Right cardiac atrium (tissue), 5 donors: ENCODE measurements at regions not wholly inside any gene's neighbourhood (a gene's known extent, or its start where the extent isn't known, plus 50 kb on each side); places are given as distances from the start of the nearest gene placed in this dataset.

Experiments used
- ATAC-seq, 2 donors: fragments of 200-7000 bp; cut with Tn5 transposase; one replicate each; pipeline versions ENCODE4 v1.8.0 to v1.9.1; 2020; ENCODE audit warnings: moderate library complexity in 2 of 2, mild to moderate bottlenecking in 1 of 2
- DNase-seq, 3 donors: peaks; one replicate each; pipeline ENCODE4 v3.0.0-alpha.2; 2020
- H3K27ac ChIP-seq: one replicate; pipeline ENCODE4 v1.5.1; 2013; ENCODE audit warnings: mild to moderate bottlenecking, low read length, control low read depth, moderate library complexity
- H3K27me3 ChIP-seq: one replicate; pipeline ENCODE4 v1.6.1; 2013; ENCODE audit not compliant: control insufficient read depth, insufficient read depth
- H3K4me1 ChIP-seq: one replicate; pipeline ENCODE4 v1.6.1; 2013; ENCODE audit warnings: low read length; ENCODE audit not compliant: control insufficient read depth, insufficient read depth
- H3K4me3 ChIP-seq: one replicate; pipeline ENCODE4 v1.5.1; 2013; ENCODE audit warnings: low read length, control low read depth
- H3K9me3 ChIP-seq: one replicate; pipeline ENCODE4 v1.6.1; 2013; ENCODE audit warnings: low read length; ENCODE audit not compliant: control insufficient read depth
- WGBS: extraction: QIAGEN DNeasy Blood & Tissue Kit; methylation state at CpG from one replicate; pipeline ENCODE4 v1.1.7; 2013; 5-methylcytosine and 5-hydroxymethylcytosine counted together
- intact Hi-C, 4 donors: fragments of 100-400 bp; cut with DNase I; formaldehyde crosslinking; loops; one replicate each; pipeline versions ENCODE4 v1.11.0 to v1.14.0; 2022 to 2023
- donor health status: healthy with polysubstance abuse.
- donor health status: DM: no; HTN: yes; CAD: no.
- donor health status: DM: no; HTN: no; CAD: no.
- donor health status: DM: no; HTN: yes; CAD: no; lungs with severe emphysema.
- donor health status: DM: yes; HTN: yes; CAD: no.

DNA sequence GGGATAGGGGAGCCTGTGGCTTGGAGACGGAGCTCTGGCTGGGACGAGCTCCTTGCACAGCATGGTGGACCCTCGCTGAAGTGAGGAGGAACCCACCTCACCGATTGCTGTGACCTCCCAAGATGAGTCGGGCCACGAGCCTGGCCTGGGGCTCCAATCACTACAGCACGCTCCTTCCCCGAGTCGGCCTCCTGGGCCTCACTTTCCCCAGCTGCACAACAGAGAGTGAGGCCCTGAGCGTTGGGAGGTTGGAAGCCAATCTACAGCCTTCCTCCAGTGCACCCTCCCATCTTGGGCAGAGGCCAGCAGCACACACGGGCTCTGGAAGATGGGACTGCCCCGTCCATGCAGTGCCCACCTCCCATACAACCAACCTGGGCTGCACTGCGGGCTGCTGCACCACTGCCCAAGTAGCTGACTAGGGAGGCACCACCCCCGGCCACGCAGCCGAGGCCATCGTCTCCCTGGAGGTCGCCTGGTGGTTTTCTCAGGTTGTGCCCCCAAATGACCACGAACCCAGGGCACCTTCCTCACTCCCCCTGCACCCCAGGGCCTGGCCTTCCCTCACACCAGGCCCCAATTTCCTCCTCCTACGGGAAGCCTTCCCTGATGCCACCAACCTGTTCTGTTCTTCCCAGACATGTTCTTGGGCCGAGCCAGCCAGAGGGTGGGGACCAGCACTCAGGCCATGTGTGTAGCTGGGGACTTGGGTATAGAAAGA lies 152.3 kb upstream of the C14orf180 start:
- H3K4me1 ChIP-seq = no peaks in the 10 kb centered on the region
- ATAC-seq (no peak), DNase-seq (peak in 1 of 3 donors; percentile 31)
- H3K9me3 ChIP-seq = no peaks in the 10 kb centered on the region
- H3K27ac ChIP-seq = no peak overlapping the region
- intact Hi-C loops = no loop called here
- H3K4me3 ChIP-seq = no peak overlapping the region
- WGBS = 78% methylated on average over 21 of the region's 21 CpGs
- no peaks in the 10 kb centered on the region for H3K27me3 ChIP-seq

DNA sequence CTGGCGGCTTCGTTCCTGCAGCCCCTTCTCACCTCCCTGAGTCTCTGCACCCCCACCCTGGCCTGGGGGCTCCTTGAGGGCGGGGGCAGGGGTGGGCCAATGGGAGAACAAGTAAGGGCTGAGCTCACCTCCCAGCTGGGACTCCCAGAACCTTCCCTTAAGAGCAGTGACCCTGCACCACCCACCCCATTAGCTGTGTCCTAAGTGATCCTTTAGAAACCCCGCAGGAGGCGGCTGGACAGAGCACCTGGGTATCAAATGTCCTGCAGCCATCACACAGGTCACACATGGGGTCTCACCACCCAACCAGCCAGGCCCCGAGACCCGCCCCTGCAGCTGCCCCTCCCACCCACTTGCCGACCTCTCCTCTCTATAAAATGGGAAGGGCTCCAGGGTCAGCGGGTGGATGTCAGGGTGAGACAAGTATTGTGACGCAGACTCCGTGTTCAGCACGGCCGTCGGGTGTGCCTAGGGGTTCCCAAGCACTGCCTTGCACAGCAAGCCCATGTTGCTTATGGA lies 151.2 kb upstream of the C14orf180 start:
- H3K9me3 ChIP-seq = no peaks in the 10 kb centered on the region
- no peak overlapping the region for H3K4me3 ChIP-seq
- WGBS = 68% methylated on average over 14 of the region's 14 CpGs
- peak in 1 of 3 donors; percentile 22 for DNase-seq
- H3K27ac ChIP-seq = no peak overlapping the region
- intact Hi-C loops = no loop called here
- no peaks in the 10 kb centered on the region for H3K27me3 ChIP-seq
- no peaks in the 10 kb centered on the region for H3K4me1 ChIP-seq
- ATAC-seq = no peak

DNA sequence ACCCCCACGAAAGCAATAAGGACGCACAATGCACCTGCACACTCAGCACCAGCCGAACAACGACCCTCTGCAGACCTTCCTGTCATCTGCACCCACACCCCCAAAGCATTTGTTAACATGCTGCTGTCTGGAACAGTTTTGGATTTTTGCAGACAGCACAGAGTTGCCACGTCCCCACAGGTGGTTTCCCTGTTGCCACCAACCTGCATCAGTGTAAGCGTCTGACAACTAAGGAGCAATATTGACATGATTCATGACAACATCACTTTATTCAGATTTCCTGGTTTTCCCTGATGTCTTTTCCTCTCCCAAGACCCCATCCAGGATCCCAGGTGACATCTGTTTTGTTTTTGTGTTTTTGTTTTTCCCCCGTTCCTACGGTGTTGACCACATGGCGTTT lies 150.7 kb upstream of the C14orf180 start:
- H3K27ac ChIP-seq = no peak overlapping the region
- no peaks in the 10 kb centered on the region for H3K9me3 ChIP-seq
- ATAC-seq = no peak
- no peaks in the 10 kb centered on the region for H3K27me3 ChIP-seq
- DNase-seq = no peak
- H3K4me1 ChIP-seq = no peaks in the 10 kb centered on the region
- 42% methylated on average over 9 of the region's 9 CpGs for WGBS
- intact Hi-C loops = no loop called here
- H3K4me3 ChIP-seq = no peak overlapping the region

DNA sequence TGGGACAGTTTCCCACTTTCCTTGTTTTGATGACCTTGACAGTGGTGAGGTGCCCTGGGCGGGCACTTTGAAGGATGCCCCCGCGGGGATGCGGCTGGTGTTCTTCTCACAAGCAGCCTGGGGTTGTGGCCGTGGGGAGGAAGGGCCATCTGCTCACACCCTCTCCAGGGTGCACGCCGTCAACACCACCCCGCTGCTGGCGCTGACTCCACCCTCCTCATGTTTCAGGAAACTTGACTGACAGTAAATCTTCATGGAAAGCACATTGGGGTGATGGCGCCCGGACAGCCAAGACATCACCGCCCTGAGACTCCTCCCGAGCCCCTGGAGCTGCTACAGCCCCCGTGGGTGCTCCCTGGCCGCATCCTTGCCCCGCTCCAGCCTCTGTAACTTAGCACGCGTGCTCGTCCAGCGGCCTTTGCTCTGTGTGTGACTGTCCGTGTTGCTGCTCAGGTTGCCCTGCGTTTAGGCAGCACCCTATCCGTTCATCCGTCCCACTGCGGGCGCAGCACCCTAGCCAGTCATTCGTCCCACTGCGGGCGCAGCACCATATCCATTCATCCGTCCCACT lies 150.2 kb upstream of the C14orf180 start:
- WGBS = 62% methylated on average over 30 of the region's 30 CpGs
- Histone ChIP-seq H3K27me3 (no peaks in the 10 kb centered on the region), H3K9me3 (no peaks in the 10 kb centered on the region), H3K27ac (no peak overlapping the region), H3K4me3 (no peak overlapping the region), H3K4me1 (no peaks in the 10 kb centered on the region)
- DNase-seq (peak in 1 of 3 donors; percentile 35), ATAC-seq (no peak)
- intact Hi-C loops = no loop called here

DNA sequence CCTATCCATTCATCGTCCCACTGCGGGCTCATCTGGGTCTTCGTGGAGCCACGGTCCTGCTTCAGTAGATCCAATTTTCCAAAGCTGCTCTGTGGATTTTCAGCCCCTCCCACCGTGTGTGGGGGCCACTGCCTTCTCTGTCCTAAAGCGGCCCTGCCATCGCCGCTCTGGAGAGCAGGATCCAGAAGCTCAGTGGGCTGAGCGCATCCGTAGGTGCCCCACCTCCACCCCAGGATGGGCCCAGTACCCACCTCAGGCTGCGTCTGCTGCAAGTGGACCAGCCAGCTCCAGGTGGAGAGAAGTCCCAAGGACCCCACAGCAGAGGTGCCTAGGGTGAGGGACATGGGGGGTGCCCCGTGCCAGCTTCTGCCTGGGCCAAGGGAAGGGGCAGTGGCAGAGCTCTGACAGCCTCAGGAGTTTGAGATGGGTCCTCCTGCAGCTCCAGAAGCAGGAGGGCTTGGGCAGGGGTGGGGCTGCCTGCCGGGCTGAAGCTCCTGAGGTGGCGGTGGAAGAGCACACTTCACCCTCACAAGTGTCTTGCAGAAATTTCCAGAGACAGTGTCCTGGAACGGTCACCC lies 148.1 kb upstream of the C14orf180 start:
- DNase-seq = peak in 1 of 3 donors; percentile 26

DNA sequence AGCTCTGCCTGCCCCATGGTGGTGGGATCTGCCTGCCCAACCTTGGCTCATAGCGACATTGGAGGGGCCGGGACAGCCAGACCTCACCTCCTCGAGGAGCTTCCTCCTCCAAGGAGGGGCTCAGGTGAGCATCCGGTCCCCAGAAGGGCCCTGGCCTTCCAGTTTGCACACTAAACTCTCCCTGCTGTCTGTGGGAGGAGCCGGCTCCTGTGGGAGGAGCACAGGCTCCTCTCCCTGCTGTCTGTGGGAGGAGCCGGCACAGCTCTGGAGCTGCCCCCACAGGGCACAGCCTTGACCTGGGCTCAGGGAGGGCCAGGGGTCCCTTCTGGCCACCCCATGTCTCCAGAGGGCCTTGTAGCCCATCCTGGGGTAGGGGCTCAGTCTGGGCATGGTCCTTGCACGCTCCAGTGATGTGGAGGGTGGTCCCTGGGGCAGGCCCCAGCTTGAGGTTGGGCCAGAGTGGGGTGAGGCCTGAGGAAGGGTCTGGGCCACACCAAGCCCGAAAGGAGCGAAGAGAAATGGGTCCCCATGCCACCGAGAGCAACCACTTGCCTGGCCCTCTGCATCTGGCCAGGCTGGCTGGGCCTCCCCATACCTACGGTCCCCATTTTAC lies 147.5 kb upstream of the C14orf180 start:
- ATAC-seq (no peak), DNase-seq (peak in 1 of 3 donors; percentile 37)
- 82% methylated on average over 11 of the region's 11 CpGs for WGBS
- Histone ChIP-seq H3K9me3 (no peaks in the 10 kb centered on the region), H3K27me3 (no peaks in the 10 kb centered on the region), H3K27ac (no peak overlapping the region), H3K4me1 (peaks cover 5% of the 10 kb centered on the region), H3K4me3 (no peak overlapping the region)
- intact Hi-C loops = no loop called here

More for the DNA sequence above, 148.1 kb upstream of the C14orf180 start:
- Histone ChIP-seq H3K27me3 (no peaks in the 10 kb centered on the region), H3K4me3 (no peak overlapping the region), H3K27ac (no peak overlapping the region), H3K9me3 (no peaks in the 10 kb centered on the region), H3K4me1 (peaks cover 1% of the 10 kb centered on the region)
- WGBS = 88% methylated on average over 15 of the region's 15 CpGs
- no peak for ATAC-seq
- intact Hi-C loops = no loop called here

DNA sequence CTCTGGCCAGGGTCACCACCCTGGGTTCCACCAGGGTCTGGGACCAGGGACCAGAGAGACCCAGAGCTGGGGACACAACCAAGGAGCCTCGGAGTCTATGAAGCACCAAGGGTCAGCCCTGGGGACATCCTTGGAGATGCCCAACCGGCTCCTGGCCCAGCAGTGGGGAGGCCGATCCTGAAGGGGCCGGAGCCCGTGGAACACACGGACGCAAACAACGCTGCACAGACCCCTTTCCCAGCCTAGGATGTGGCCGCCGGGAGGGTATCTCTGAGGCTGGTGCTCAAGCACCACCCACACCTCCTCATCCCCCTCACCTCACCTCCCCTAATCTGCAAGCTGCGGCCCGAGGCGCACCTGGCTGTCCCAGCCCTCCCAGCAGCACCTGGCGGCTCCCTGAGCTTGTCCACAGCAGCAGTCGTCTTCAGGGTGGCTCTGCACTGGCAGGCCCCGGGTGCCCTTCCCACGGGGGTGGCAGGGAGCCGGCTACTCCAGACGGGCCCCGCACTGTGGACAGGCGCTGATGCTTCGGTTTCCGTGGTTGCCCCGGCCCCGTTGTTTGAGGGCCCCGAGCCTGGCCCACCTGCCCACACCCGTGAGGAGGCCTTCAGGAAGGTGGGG lies 146.8 kb upstream of the C14orf180 start:
- 91% methylated on average over 27 of the region's 27 CpGs for WGBS

DNA sequence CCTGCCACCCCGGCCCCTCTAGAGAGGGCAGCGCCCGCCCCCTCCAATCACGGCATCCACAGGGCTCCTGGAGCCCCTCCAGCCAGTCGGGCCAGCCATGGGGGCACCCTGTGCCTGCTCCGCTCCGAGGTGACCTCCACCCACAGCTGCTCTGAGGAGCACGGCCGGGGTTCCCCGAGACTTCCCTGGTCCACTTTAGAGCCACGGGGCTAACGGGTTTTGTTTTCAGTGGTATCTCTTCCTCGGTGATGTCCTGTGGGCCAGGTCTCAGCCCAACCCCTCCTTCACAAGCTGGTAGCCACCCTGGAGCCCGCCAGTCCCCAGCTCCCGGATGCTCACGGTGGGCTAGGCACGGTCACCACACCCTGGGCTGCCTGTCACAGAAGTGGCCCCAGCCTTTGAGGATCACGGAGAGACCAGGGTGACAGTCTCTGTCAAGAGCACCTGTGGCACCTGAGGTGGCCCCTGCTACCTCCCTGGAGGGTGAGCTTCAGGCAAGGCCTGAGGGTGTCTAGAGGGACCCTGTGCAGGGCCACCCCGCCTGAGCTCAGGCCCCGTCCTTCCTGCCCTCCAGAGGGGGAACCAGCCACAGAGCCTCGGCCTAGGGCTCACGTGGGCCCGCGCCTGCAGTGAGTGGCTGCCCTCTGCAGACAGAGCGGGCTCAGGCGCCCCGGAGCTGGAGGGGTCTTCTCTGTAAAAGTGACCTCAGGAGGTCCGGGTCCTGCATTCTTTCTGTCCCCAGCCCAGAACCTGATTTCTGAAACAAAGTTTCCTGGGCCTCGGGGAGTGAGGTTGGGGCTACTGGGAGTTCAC lies 146.0 kb upstream of the C14orf180 start:
- Histone ChIP-seq H3K27ac (no peak overlapping the region), H3K9me3 (no peaks in the 10 kb centered on the region), H3K4me3 (no peak overlapping the region), H3K4me1 (peaks cover 5% of the 10 kb centered on the region), H3K27me3 (no peaks in the 10 kb centered on the region)
- 90% methylated on average over 29 of the region's 29 CpGs for WGBS
- DNase-seq (peak in 2 of 3 donors; percentile 42 to 56), ATAC-seq (no peak)
- intact Hi-C loops = no loop called here

More for the DNA sequence above, 146.8 kb upstream of the C14orf180 start:
- Histone ChIP-seq H3K9me3 (no peaks in the 10 kb centered on the region), H3K27ac (no peak overlapping the region), H3K4me1 (peaks cover 5% of the 10 kb centered on the region), H3K27me3 (no peaks in the 10 kb centered on the region), H3K4me3 (no peak overlapping the region)
- intact Hi-C loops = no loop called here
- ATAC-seq (no peak), DNase-seq (peak in 2 of 3 donors; percentile 22 to 62)

DNA sequence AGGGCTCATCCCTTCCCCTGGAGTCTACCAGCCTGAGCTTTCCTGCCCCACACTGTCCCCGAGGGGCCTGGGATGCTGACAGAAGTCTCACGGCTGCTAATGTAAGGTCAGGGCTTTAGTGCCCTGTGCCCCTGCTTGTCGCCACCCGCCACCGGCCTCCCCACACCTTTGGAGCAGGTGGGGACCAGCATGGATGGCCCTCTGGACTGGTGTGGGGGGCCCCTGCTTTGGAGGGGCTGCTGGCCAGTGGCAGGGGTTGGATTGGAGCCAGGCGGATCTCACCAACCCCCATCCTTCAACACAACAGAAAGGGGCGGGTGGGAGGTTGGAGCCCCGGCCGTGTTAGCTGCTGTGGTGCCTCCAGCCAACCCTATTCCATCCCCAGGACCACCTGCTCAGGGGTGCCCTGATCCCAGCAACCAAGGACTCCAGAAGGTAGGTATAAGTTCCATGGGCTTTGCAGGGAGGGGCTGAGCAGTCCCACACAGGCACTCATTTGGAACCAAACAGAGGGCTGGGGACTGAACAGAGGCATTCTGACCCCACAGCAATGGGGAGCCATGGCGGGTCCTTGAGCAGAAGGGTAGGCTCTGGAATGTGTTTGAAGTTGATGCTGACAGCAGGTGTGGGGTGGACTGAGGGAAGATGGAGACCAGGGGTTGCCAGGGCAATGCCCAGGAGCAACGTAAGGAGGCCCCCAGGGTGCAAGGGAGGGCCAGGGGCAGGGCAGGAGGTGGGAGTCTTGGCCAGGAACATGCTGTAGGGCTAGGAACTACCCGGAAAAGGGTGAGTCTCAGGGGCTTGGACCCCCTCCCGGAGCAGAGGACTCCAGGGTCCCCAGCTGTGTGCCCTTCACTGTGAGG lies 145.1 kb upstream of the C14orf180 start:
- peak in 2 of 3 donors; percentile 26 to 50 for DNase-seq
- Histone ChIP-seq H3K4me1 (peaks cover 5% of the 10 kb centered on the region), H3K27ac (no peak overlapping the region), H3K27me3 (no peaks in the 10 kb centered on the region), H3K4me3 (no peak overlapping the region), H3K9me3 (no peaks in the 10 kb centered on the region)
- ATAC-seq = no peak
- intact Hi-C loops = no loop called here
- 88% methylated on average over 13 of the region's 13 CpGs for WGBS
